ENCODE measurements at regions not wholly inside any gene's neighbourhood (a gene's known extent, or its start where the extent isn't known, plus 50 kb on each side); places are given as distances from the start of the nearest gene placed in this dataset.
A peak's percentile ranks its signal among the peaks of the same experiment; 100 is the strongest.

- DNase-seq: no peak
These were observed 852.2 kb upstream of the GOT2 start for GRCh38 chr16:59586331-59586730.

GRCh38 chr16:59574296-59574695 is 840.2 kb upstream of the GOT2 start:
- DNase-seq: no peak

- DNase-seq: no peak
These were observed 839.6 kb upstream of the GOT2 start for GRCh38 chr16:59573528-59574271.

- DNase-seq: no peak
These were observed 833.4 kb upstream of the GOT2 start for GRCh38 chr16:59567496-59567895.

GRCh38 chr16:59566446-59566845 is 832.3 kb upstream of the GOT2 start:
- DNase-seq: no peak

- DNase-seq: no peak
These were observed 824.6 kb upstream of the GOT2 start for GRCh38 chr16:59558679-59559078.

GRCh38 chr16:59552164-59552563 is 818.0 kb upstream of the GOT2 start:
- DNase-seq: no peak

- no peak for DNase-seq
These were observed 811.6 kb upstream of the GOT2 start for GRCh38 chr16:59545721-59546120.

- no peak for DNase-seq
These were observed 809.5 kb upstream of the GOT2 start for GRCh38 chr16:59543641-59544040.

GRCh38 chr16:59540621-59541020 is 806.5 kb upstream of the GOT2 start:
- DNase-seq: no peak

GRCh38 chr16:59535298-59535697 is 801.2 kb upstream of the GOT2 start:
- DNase-seq: peak in 1 of 2 experiments; percentile 15

GRCh38 chr16:59527206-59527997 is 793.3 kb upstream of the GOT2 start:
- DNase-seq: no peak

- no peak for DNase-seq
These were observed 788.7 kb upstream of the GOT2 start for GRCh38 chr16:59522826-59523225.

- DNase-seq: peak; percentile 69 to 72
These were observed 784.6 kb upstream of the GOT2 start for GRCh38 chr16:59518721-59519120.

- DNase-seq: no peak
These were observed 780.5 kb upstream of the GOT2 start for GRCh38 chr16:59514651-59515050.

- no peak for DNase-seq
These were observed 775.9 kb upstream of the GOT2 start for GRCh38 chr16:59510008-59510424.

- DNase-seq: no peak
These were observed 766.5 kb upstream of the GOT2 start for GRCh38 chr16:59500601-59501000.

GRCh38 chr16:59487067-59487466 is 753.0 kb upstream of the GOT2 start:
- no peak for DNase-seq

GRCh38 chr16:59484833-59485516 is 750.9 kb upstream of the GOT2 start:
- no peak for DNase-seq

GRCh38 chr16:59478838-59479237 is 744.7 kb upstream of the GOT2 start:
- no peak for DNase-seq

GRCh38 chr16:59470556-59470955 is 736.4 kb upstream of the GOT2 start:
- DNase-seq: no peak

- no peak for DNase-seq
These were observed 735.1 kb upstream of the GOT2 start for GRCh38 chr16:59469266-59469665.

GRCh38 chr16:59463776-59464175 is 729.7 kb upstream of the GOT2 start:
- DNase-seq: no peak

- no peak for DNase-seq
These were observed 725.7 kb upstream of the GOT2 start for GRCh38 chr16:59459806-59460205.
